CD4-positive, alpha-beta memory T cell (primary cell): ENCODE measurements at regions not wholly inside any gene's neighbourhood (a gene's known extent, or its start where the extent isn't known, plus 50 kb on each side); places are given as distances from the start of the nearest gene placed in this dataset.
"Not testable (repeated sequence)": the region's sequence is repeated elsewhere in the genome, so short reads cannot be mapped to it uniquely, and the experiment has no call there.

Source experiments
- CTCF ChIA-PET: fragments of 350-600 bp; sonication (Branson Sonifier 250); formaldehyde crosslinking; loops from one replicate; lab custom pipeline; 2021; ENCODE audit warnings: inconsistent platforms; ENCODE audit not compliant: partially characterized antibody; lab: Charles Lee
- POLR2A ChIA-PET: fragments of 350-600 bp; sonication (Branson Sonifier 250); formaldehyde crosslinking; loops from one replicate; lab custom pipeline; 2021; ENCODE audit not compliant: partially characterized antibody; lab: Charles Lee
- DNase-seq, 5 donors: peaks; one replicate each; pipeline versions ENCODE4 v3.0.0 to v3.0.0-alpha.2; 2020 to 2022; ENCODE audit warnings: mixed read lengths in 1 of 5
- H3K27ac ChIP-seq: one replicate; pipeline ENCODE4 v1.7.0; 2013; ENCODE audit warnings: low read depth, low read length
- H3K27me3 ChIP-seq: 2 replicates; pipeline ENCODE4 v1.7.0; 2013; ENCODE audit warnings: mild to moderate bottlenecking, low read length, moderate library complexity; ENCODE audit not compliant: insufficient read depth
- H3K36me3 ChIP-seq: 2 replicates; pipeline ENCODE4 v1.7.0; 2013; ENCODE audit warnings: mild to moderate bottlenecking, low read length, moderate library complexity; ENCODE audit not compliant: insufficient read depth
- H3K4me1 ChIP-seq: 2 replicates; pipeline ENCODE4 v1.7.0; 2013; ENCODE audit warnings: mild to moderate bottlenecking, low read length, moderate library complexity; ENCODE audit not compliant: insufficient read depth
- H3K4me3 ChIP-seq, 2 donors: one replicate each; pipeline ENCODE4 v1.7.0; 2013; ENCODE audit warnings: low read length in 2 of 2, mild to moderate bottlenecking in 1 of 2
- H3K9me3 ChIP-seq, 2 donors: one replicate each; pipeline ENCODE4 v1.7.0; 2013; ENCODE audit warnings: low read length in 2 of 2, control low read depth in 1 of 2; ENCODE audit not compliant: control insufficient read depth in 1 of 2
- H3K27ac Mint-ChIP-seq, 7 donors: one replicate each; pipeline ENCODE4 v1.8.0; 2020 to 2021; ENCODE audit warnings: mixed read lengths in 7 of 7, mild to moderate bottlenecking in 6 of 7, inconsistent platforms in 3 of 7, moderate library complexity in 3 of 7
- H3K27me3 Mint-ChIP-seq, 2 donors: one replicate each; pipeline ENCODE4 v1.8.0; 2020 to 2021; ENCODE audit warnings: mixed read lengths in 2 of 2
- H3K36me3 Mint-ChIP-seq, 2 donors: one replicate each; pipeline ENCODE4 v1.8.0; 2020 to 2021; ENCODE audit warnings: mixed read lengths in 2 of 2, inconsistent platforms in 1 of 2, mild to moderate bottlenecking in 1 of 2
- H3K4me1 Mint-ChIP-seq, 4 donors: one replicate each; pipeline ENCODE4 v1.8.0; 2020 to 2021; ENCODE audit warnings: mixed read lengths in 4 of 4, mild to moderate bottlenecking in 1 of 4
- H3K4me3 Mint-ChIP-seq, 8 donors: one replicate each; pipeline ENCODE4 v1.8.0; 2020 to 2021; ENCODE audit warnings: mixed read lengths in 8 of 8, mild to moderate bottlenecking in 7 of 8, moderate library complexity in 6 of 8, inconsistent platforms in 3 of 8
- H3K9me3 Mint-ChIP-seq, 8 donors: one replicate each; pipeline ENCODE4 v1.8.0; 2020 to 2021; ENCODE audit warnings: mixed read lengths in 8 of 8, mild to moderate bottlenecking in 5 of 8, inconsistent platforms in 3 of 8, moderate library complexity in 1 of 8
- intact Hi-C: fragments of 100-400 bp; cut with micrococcal nuclease; formaldehyde crosslinking; loops from one replicate; pipeline ENCODE4 v1.15.1; 2023

- no peak for DNase-seq
- intact Hi-C loops = no loop called here
- CTCF ChIA-PET = no interaction called here
Observed at GRCh38 chr9:86629530-86629929, 275.3 kb upstream of the TUT7 start.

GRCh38 chr9:86626802-86627201 is 272.6 kb upstream of the TUT7 start:
- Histone ChIP-seq H3K9me3 (no peaks in the 10 kb centered on the region), H3K4me1 (no peaks in the 10 kb centered on the region), H3K36me3 (no peaks in the 10 kb centered on the region), H3K4me3 (no peak overlapping the region), H3K27ac (no peak overlapping the region), H3K27me3 (no peaks in the 10 kb centered on the region)
- CTCF ChIA-PET = no interaction called here
- intact Hi-C loops = no loop called here
- no peaks in the 10 kb centered on the region for H3K4me1 Mint-ChIP-seq
- no peaks in the 10 kb centered on the region for H3K36me3 Mint-ChIP-seq
- POLR2A ChIA-PET = no interaction called here
- no peak for DNase-seq
- no peak overlapping the region for H3K4me3 Mint-ChIP-seq
- peaks cover 0 to 1% of the 10 kb centered on the region in 2 donors for H3K27me3 Mint-ChIP-seq
- no peak overlapping the region for H3K27ac Mint-ChIP-seq
- no peaks in the 10 kb centered on the region for H3K9me3 Mint-ChIP-seq

More at GRCh38 chr9:86629530-86629929, 275.3 kb upstream of the TUT7 start:
- Mint-ChIP-seq H3K4me3 (no peak overlapping the region), H3K36me3 (no peaks in the 10 kb centered on the region), H3K9me3 (peaks cover 0 to 2% (median 0%) of the 10 kb centered on the region in 8 donors), H3K27me3 (peaks cover 2% of the 10 kb centered on the region in 2 donors), H3K27ac (no peak overlapping the region), H3K4me1 (no peaks in the 10 kb centered on the region)
- Histone ChIP-seq H3K27me3 (no peaks in the 10 kb centered on the region), H3K9me3 (no peaks in the 10 kb centered on the region), H3K36me3 (no peaks in the 10 kb centered on the region), H3K4me3 (no peak overlapping the region), H3K4me1 (no peaks in the 10 kb centered on the region), H3K27ac (no peak overlapping the region)
- POLR2A ChIA-PET = no interaction called here

GRCh38 chr9:86624630-86625029 is 270.4 kb upstream of the TUT7 start:
- Histone ChIP-seq H3K36me3 (no peaks in the 10 kb centered on the region), H3K27me3 (no peaks in the 10 kb centered on the region), H3K9me3 (no peaks in the 10 kb centered on the region), H3K4me3 (no peak overlapping the region), H3K4me1 (no peaks in the 10 kb centered on the region), H3K27ac (no peak overlapping the region)
- H3K9me3 Mint-ChIP-seq = no peaks in the 10 kb centered on the region
- H3K36me3 Mint-ChIP-seq = no peaks in the 10 kb centered on the region
- ChIA-PET CTCF (no interaction called here), POLR2A (no interaction called here)
- H3K4me1 Mint-ChIP-seq = no peaks in the 10 kb centered on the region
- H3K27ac Mint-ChIP-seq = no peak overlapping the region
- peaks cover 0 to 3% of the 10 kb centered on the region in 2 donors for H3K27me3 Mint-ChIP-seq
- DNase-seq = no peak
- no peak overlapping the region for H3K4me3 Mint-ChIP-seq
- intact Hi-C loops = no loop called here

- intact Hi-C loops = no loop called here
- Histone ChIP-seq H3K27me3 (no peaks in the 10 kb centered on the region), H3K4me3 (no peak overlapping the region), H3K36me3 (no peaks in the 10 kb centered on the region), H3K4me1 (no peaks in the 10 kb centered on the region), H3K27ac (no peak overlapping the region), H3K9me3 (no peaks in the 10 kb centered on the region)
- Mint-ChIP-seq H3K4me1 (no peaks in the 10 kb centered on the region), H3K27me3 (peaks cover 2 to 9% of the 10 kb centered on the region in 2 donors), H3K36me3 (no peaks in the 10 kb centered on the region), H3K4me3 (no peak overlapping the region), H3K9me3 (peaks cover 0 to 3% (median 0%) of the 10 kb centered on the region in 8 donors), H3K27ac (no peak overlapping the region)
- DNase-seq = no peak
- CTCF ChIA-PET = no interaction called here
- POLR2A ChIA-PET = no interaction called here
Observed at GRCh38 chr9:86614871-86615849, 260.9 kb upstream of the TUT7 start.

GRCh38 chr9:86613943-86614342 is 259.7 kb upstream of the TUT7 start:
- Mint-ChIP-seq H3K9me3 (peaks cover 0 to 3% (median 0%) of the 10 kb centered on the region in 8 donors), H3K27ac (no peak overlapping the region), H3K4me3 (no peak overlapping the region), H3K4me1 (no peaks in the 10 kb centered on the region), H3K27me3 (peaks cover 2 to 9% of the 10 kb centered on the region in 2 donors), H3K36me3 (no peaks in the 10 kb centered on the region)
- intact Hi-C loops = no loop called here
- ChIA-PET CTCF (no interaction called here), POLR2A (no interaction called here)
- Histone ChIP-seq H3K4me1 (no peaks in the 10 kb centered on the region), H3K27me3 (no peaks in the 10 kb centered on the region), H3K27ac (no peak overlapping the region), H3K36me3 (no peaks in the 10 kb centered on the region), H3K4me3 (no peak overlapping the region), H3K9me3 (no peaks in the 10 kb centered on the region)
- no peak for DNase-seq

- H3K4me3 Mint-ChIP-seq, H3K27me3 ChIP-seq, H3K36me3 ChIP-seq, H3K27ac Mint-ChIP-seq, CTCF ChIA-PET, H3K4me1 ChIP-seq, POLR2A ChIA-PET, H3K9me3 Mint-ChIP-seq, H3K36me3 Mint-ChIP-seq, H3K4me1 Mint-ChIP-seq, H3K27ac ChIP-seq, DNase-seq, intact Hi-C loops, H3K9me3 ChIP-seq, H3K27me3 Mint-ChIP-seq, H3K4me3 ChIP-seq: not testable (repeated sequence)
Observed at GRCh38 chr9:86611534-86611933, 257.3 kb upstream of the TUT7 start.

- no peaks in the 10 kb centered on the region for H3K36me3 Mint-ChIP-seq
- intact Hi-C loops = no loop called here
- POLR2A ChIA-PET = no interaction called here
Observed at GRCh38 chr9:86605303-86605702, 251.1 kb upstream of the TUT7 start.

More at GRCh38 chr9:86605303-86605702, 251.1 kb upstream of the TUT7 start:
- no peak for DNase-seq
- no peak overlapping the region for H3K27ac Mint-ChIP-seq
- no peak overlapping the region for H3K27ac ChIP-seq
- H3K9me3 ChIP-seq = no peaks in the 10 kb centered on the region
- H3K27me3 Mint-ChIP-seq = peaks cover 2 to 7% of the 10 kb centered on the region in 2 donors
- H3K4me1 Mint-ChIP-seq = no peaks in the 10 kb centered on the region
- H3K4me1 ChIP-seq = no peaks in the 10 kb centered on the region
- H3K4me3 Mint-ChIP-seq = no peak overlapping the region
- H3K27me3 ChIP-seq = no peaks in the 10 kb centered on the region
- peaks cover 0 to 4% (median 0%) of the 10 kb centered on the region in 8 donors for H3K9me3 Mint-ChIP-seq
- no peak overlapping the region for H3K4me3 ChIP-seq
- H3K36me3 ChIP-seq = no peaks in the 10 kb centered on the region
- CTCF ChIA-PET = no interaction called here
